ENCODE measurements at regions not wholly inside any gene's neighbourhood (a gene's known extent, or its start where the extent isn't known, plus 50 kb on each side); places are given as distances from the start of the nearest gene placed in this dataset.

- H3K9me3 ChIP-seq (ENCODE audit: severe bottlenecking) = no peaks in the 10 kb centered on the region
- no peak overlapping the region for H3K27ac ChIP-seq
- H3K4me3 ChIP-seq (ENCODE audit: low read depth, low read length) = no peak overlapping the region
- H3K27me3 ChIP-seq (ENCODE audit: insufficient read depth, low read depth, severe bottlenecking) = no peaks in the 10 kb centered on the region
- no peaks in the 10 kb centered on the region for H3K36me3 ChIP-seq
- DNase-seq = no peak
- TF ChIP-seq CTCF (IDR thresholded peaks at IDR 0.05; ENCODE audit: low read depth, low read length) = no peak
Measured at GRCh38 chr3:17795711-17796110, 53.3 kb upstream of the TBC1D5 start.

DNA sequence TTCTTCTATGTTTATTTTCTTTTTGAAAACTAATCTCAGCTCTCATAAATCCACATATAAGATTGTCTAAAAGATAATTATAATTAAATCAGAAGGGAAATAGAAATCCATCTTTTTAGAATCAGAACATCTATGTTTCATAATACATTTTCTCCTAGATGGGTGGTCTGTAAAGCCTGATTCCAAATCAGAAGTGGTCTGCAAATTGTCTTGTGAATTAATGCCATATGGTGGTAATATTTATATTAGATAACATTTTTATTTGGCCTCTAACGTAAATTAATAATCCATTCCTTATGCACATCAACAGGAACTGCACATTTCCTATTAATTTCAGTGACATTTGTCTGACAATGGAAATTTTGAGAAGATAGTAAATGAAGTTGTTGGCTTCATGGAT is 52.8 kb upstream of the TBC1D5 start:
- Histone ChIP-seq H3K27ac (no peak overlapping the region), H3K9me3 (ENCODE audit: severe bottlenecking) (no peaks in the 10 kb centered on the region), H3K27me3 (ENCODE audit: insufficient read depth, low read depth, severe bottlenecking) (no peaks in the 10 kb centered on the region), H3K4me3 (ENCODE audit: low read depth, low read length) (no peak overlapping the region), H3K36me3 (no peaks in the 10 kb centered on the region)
- no peak for TF ChIP-seq CTCF (IDR thresholded peaks at IDR 0.05; ENCODE audit: low read depth, low read length)
- no peak for DNase-seq

DNA sequence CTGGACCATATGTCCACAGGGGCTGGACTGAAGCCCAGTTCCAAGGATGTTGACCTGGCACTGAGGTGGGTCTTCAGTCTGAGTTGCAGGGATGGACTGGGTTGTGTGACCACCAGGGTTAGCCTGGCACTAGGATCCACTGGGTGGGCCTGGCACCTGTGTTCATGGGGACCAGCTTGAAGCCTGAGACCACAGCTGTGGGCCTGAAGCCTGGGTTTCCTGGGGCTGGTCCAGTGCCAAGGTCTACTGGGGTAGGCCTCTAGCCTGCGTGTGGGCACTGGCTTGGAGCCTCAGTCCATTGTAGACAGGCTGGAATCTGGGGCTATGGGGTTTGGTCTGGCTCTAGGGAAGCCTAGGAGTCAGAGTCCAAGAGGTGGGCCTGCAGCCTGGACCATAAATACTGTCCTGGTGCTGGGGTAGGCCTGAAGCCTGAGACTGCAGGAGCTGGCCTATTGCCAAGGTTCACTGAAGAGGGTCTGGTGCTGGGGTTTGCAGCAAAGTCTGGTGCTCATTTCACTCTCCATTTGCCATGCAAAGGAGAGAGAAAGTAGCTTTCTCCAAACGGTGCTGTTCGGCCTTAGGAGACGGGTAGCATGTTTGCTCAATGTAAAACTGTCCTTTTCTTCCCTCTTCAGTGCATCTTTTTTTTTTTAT is 51.2 kb upstream of the TBC1D5 start:
- Histone ChIP-seq H3K4me3 (ENCODE audit: low read depth, low read length) (no peak overlapping the region), H3K27ac (no peak overlapping the region)
- DNase-seq = no peak

More for the DNA sequence above, 51.2 kb upstream of the TBC1D5 start:
- Histone ChIP-seq H3K9me3 (ENCODE audit: severe bottlenecking) (no peaks in the 10 kb centered on the region), H3K27me3 (ENCODE audit: insufficient read depth, low read depth, severe bottlenecking) (no peaks in the 10 kb centered on the region), H3K36me3 (no peaks in the 10 kb centered on the region)
- TF ChIP-seq CTCF (IDR thresholded peaks at IDR 0.05; ENCODE audit: low read depth, low read length) = no peak
